HG03045 (cell line): ENCODE measurements at regions not wholly inside any gene's neighbourhood (a gene's known extent, or its start where the extent isn't known, plus 50 kb on each side); places are given as distances from the start of the nearest gene placed in this dataset.
A peak's percentile ranks its signal among the peaks of the same experiment; 100 is the strongest.

Source experiments
- ATAC-seq: cut with Tn5 transposase; IDR thresholded peaks from one replicate; pipeline ENCODE4 v1.9.1; 2021; ENCODE audit warnings: mild to moderate bottlenecking, moderate library complexity; ENCODE audit not compliant: unreplicated experiment

- ATAC-seq = no peak
Measured at GRCh38 chr9:1732670-1733069, 282.5 kb upstream of the SMARCA2 start.

GRCh38 chr9:1738511-1739100 lies 276.5 kb upstream of the SMARCA2 start:
- no peak for ATAC-seq

- no peak for ATAC-seq
Measured at GRCh38 chr9:1743121-1743960, 271.8 kb upstream of the SMARCA2 start.

- ATAC-seq = no peak
Measured at GRCh38 chr9:1745980-1746379, 269.2 kb upstream of the SMARCA2 start.

- no peak for ATAC-seq
Measured at GRCh38 chr9:1747417-1747967, 267.7 kb upstream of the SMARCA2 start.

- no peak for ATAC-seq
Measured at GRCh38 chr9:1748407-1748806, 266.7 kb upstream of the SMARCA2 start.

- no peak for ATAC-seq
Measured at GRCh38 chr9:1757186-1757585, 258.0 kb upstream of the SMARCA2 start.

- ATAC-seq = peak; percentile 90
Measured at GRCh38 chr9:1759009-1759408, 256.1 kb upstream of the SMARCA2 start.

GRCh38 chr9:1759771-1760300 lies 255.3 kb upstream of the SMARCA2 start:
- no peak for ATAC-seq

- ATAC-seq = no peak
Measured at GRCh38 chr9:1761807-1762206, 253.3 kb upstream of the SMARCA2 start.

- no peak for ATAC-seq
Measured at GRCh38 chr9:1766042-1766441, 249.1 kb upstream of the SMARCA2 start.

- ATAC-seq = no peak
Measured at GRCh38 chr9:1768561-1768960, 246.6 kb upstream of the SMARCA2 start.

- no peak for ATAC-seq
Measured at GRCh38 chr9:1771094-1771789, 243.9 kb upstream of the SMARCA2 start.

GRCh38 chr9:1775230-1775629 lies 239.9 kb upstream of the SMARCA2 start:
- ATAC-seq = no peak

- ATAC-seq = no peak
Measured at GRCh38 chr9:1776668-1777067, 238.5 kb upstream of the SMARCA2 start.

- ATAC-seq = no peak
Measured at GRCh38 chr9:1791191-1791590, 224.0 kb upstream of the SMARCA2 start.

GRCh38 chr9:1794547-1795270 lies 220.4 kb upstream of the SMARCA2 start:
- ATAC-seq = no peak

GRCh38 chr9:1804128-1804865 lies 210.8 kb upstream of the SMARCA2 start:
- ATAC-seq = no peak

- no peak for ATAC-seq
Measured at GRCh38 chr9:1829719-1830118, 185.4 kb upstream of the SMARCA2 start.

GRCh38 chr9:1832960-1833359 lies 182.2 kb upstream of the SMARCA2 start:
- ATAC-seq = no peak
